ENCODE measurements at regions not wholly inside any gene's neighbourhood (a gene's known extent, or its start where the extent isn't known, plus 50 kb on each side); places are given as distances from the start of the nearest gene placed in this dataset.
"Not testable (repeated sequence)": the region's sequence is repeated elsewhere in the genome, so short reads cannot be mapped to it uniquely, and the experiment has no call there.

GRCh38 chr1:233722212-233722979 is 108.5 kb downstream of the KCNK1 start:
- in situ Hi-C loops (cut with HindIII; ENCODE audit: low pct_ligation_motif_present, low pct_unique_long_range_greater_than_20kb, low sequenced_read_pairs), result no loop called here
- no peak for DNase-seq

DNA sequence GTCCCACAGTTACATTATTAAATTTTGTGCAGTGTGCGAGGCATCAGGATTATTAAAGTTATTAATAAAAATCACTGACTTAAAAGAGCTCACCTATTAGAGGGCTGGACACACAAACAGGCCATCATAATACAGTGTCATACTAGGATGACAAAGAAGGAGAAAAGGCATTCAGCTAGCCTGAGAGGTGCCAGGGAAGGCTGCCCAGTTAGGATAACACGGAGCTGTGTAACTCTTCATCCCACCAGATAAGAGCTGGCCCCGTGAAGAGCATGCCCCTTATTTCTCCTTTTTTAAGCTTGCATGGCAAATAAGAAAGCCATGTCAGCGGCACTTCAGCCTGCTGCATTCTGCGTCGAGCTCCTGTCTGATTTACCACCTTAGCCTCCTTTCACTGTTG is 109.5 kb downstream of the KCNK1 start:
- in situ Hi-C loops (cut with HindIII; ENCODE audit: low pct_ligation_motif_present, low pct_unique_long_range_greater_than_20kb, low sequenced_read_pairs), result no loop called here
- no peak for DNase-seq

- in situ Hi-C loops (cut with HindIII; ENCODE audit: low pct_ligation_motif_present, low pct_unique_long_range_greater_than_20kb, low sequenced_read_pairs); DNase-seq: not testable (repeated sequence)
Measured at GRCh38 chr1:233724131-233724631, 110.3 kb downstream of the KCNK1 start.

DNA sequence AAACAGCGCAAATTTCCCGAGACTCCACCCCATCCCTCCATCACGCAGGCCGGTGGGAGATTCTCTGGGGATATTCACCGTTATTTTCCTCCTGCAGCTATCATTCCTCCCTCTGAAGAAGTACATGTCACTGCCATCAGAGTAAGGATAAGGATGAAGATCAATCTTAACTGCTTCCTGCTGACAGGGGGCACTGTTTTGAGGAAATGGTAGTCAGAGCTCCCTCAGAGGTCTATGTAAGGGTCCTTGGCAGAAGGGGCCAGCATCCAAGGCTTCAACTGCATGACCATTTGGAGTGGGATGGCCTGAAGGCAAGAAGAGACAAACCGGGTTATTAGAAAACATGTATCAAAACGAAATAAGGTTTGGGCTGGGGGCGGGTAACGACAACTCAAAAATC is 111.5 kb downstream of the KCNK1 start:
- in situ Hi-C loops (cut with HindIII; ENCODE audit: low pct_ligation_motif_present, low pct_unique_long_range_greater_than_20kb, low sequenced_read_pairs), result no loop called here
- no peak for DNase-seq

GRCh38 chr1:233728721-233729120 is 114.8 kb downstream of the KCNK1 start:
- no peak for DNase-seq
- in situ Hi-C loops (cut with HindIII; ENCODE audit: low pct_ligation_motif_present, low pct_unique_long_range_greater_than_20kb, low sequenced_read_pairs), result no loop called here

- in situ Hi-C loops (cut with HindIII; ENCODE audit: low pct_ligation_motif_present, low pct_unique_long_range_greater_than_20kb, low sequenced_read_pairs), result no loop called here
Measured at GRCh38 chr1:233730380-233730779, 116.5 kb downstream of the KCNK1 start.

GRCh38 chr1:233730809-233731208 is 116.9 kb downstream of the KCNK1 start:
- in situ Hi-C loops (cut with HindIII; ENCODE audit: low pct_ligation_motif_present, low pct_unique_long_range_greater_than_20kb, low sequenced_read_pairs), result no loop called here
- peak; percentile 7 for DNase-seq

More at GRCh38 chr1:233730380-233730779, 116.5 kb downstream of the KCNK1 start:
- DNase-seq, result no peak

GRCh38 chr1:233732206-233732605 is 118.3 kb downstream of the KCNK1 start:
- DNase-seq, result no peak
- in situ Hi-C loops (cut with HindIII; ENCODE audit: low pct_ligation_motif_present, low pct_unique_long_range_greater_than_20kb, low sequenced_read_pairs), result no loop called here

GRCh38 chr1:233734456-233734855 is 120.5 kb downstream of the KCNK1 start:
- in situ Hi-C loops (cut with HindIII; ENCODE audit: low pct_ligation_motif_present, low pct_unique_long_range_greater_than_20kb, low sequenced_read_pairs), result no loop called here
- no peak for DNase-seq

GRCh38 chr1:233735331-233735730 is 121.4 kb downstream of the KCNK1 start:
- DNase-seq, result no peak
- in situ Hi-C loops (cut with HindIII; ENCODE audit: low pct_ligation_motif_present, low pct_unique_long_range_greater_than_20kb, low sequenced_read_pairs), result no loop called here

DNA sequence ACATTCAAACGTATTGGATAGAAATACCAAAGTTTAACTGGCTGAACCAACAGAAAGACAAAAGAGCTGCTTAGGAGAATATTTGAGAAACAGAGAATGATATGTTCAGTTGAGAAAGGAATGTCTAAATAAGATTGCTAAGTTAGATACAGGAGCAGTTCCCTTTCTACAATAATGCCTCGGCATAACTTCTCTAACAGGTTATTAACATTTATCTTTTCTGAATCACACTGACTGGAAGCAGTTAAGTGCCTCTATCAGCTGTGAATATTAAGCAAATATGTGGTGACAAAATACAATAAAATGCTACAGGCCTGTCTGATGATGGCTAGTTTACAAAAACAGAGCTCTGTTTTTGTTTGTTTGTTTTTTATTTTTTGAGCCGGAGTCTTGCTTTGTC is 121.9 kb downstream of the KCNK1 start:
- no peak for DNase-seq
- in situ Hi-C loops (cut with HindIII; ENCODE audit: low pct_ligation_motif_present, low pct_unique_long_range_greater_than_20kb, low sequenced_read_pairs), result no loop called here

GRCh38 chr1:233737341-233737740 is 123.4 kb downstream of the KCNK1 start:
- in situ Hi-C loops (cut with HindIII; ENCODE audit: low pct_ligation_motif_present, low pct_unique_long_range_greater_than_20kb, low sequenced_read_pairs), result no loop called here
- DNase-seq, result no peak

GRCh38 chr1:233738396-233738795 is 124.5 kb downstream of the KCNK1 start:
- DNase-seq, result no peak
- in situ Hi-C loops (cut with HindIII; ENCODE audit: low pct_ligation_motif_present, low pct_unique_long_range_greater_than_20kb, low sequenced_read_pairs), result no loop called here

DNA sequence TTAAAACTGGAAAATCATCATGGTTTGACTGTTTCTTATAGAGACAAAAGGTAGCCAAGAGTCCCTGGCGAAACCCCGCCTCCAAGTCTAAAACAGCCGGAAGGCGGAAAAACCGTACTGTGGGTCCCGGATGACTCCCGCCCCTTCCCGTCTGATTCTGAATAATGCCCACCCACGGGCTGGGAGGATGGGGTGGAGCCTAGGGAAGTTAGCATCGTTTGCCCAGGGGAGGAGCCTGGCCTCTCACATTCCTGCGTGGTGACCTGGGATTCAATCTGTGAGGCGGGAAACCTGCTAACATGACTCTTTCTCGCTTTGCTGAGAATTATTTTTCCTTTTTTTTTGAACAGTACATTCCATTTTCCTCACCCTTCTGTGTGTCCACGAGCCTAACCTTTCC is 124.9 kb downstream of the KCNK1 start:
- no peak for DNase-seq
- in situ Hi-C loops (cut with HindIII; ENCODE audit: low pct_ligation_motif_present, low pct_unique_long_range_greater_than_20kb, low sequenced_read_pairs), result no loop called here

DNA sequence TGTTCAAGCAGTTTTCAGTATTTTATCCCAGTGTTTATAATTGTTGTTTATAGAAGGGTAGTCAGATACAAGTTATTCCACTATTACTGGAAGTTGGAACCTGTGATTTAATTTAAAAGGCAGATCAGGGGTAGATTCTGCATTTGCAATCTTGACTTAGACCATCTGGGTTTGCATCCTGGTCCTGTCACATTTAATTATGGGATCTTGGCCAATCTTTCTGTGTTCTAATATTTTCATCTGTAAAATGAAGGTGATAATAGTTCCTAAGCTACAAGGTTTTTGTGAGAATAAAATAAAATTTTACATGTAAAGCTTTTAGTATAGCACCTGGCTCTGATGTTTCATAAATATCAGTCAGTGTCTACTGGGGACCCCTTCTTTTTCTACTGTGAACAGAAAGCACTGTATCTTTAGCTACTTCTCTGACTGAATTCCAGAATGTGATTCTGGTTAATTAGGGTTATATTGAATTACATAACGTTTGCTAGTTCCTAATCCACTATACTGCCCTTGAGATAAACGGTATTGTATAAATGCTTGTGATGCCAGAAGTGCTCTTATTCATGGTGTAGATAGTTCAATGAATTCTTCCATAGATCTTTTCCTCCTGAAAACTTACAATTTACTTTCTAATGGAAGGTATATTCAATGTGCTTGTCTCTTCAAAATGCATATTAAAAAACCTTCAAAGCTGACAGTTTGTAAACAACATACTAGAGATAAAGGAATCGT is 131.0 kb downstream of the KCNK1 start:
- in situ Hi-C loops (cut with HindIII; ENCODE audit: low pct_ligation_motif_present, low pct_unique_long_range_greater_than_20kb, low sequenced_read_pairs), result no loop called here
- DNase-seq, result no peak

- DNase-seq, result no peak
- in situ Hi-C loops (cut with HindIII; ENCODE audit: low pct_ligation_motif_present, low pct_unique_long_range_greater_than_20kb, low sequenced_read_pairs), result no loop called here
Measured at GRCh38 chr1:233750139-233750538, 136.2 kb downstream of the KCNK1 start.

DNA sequence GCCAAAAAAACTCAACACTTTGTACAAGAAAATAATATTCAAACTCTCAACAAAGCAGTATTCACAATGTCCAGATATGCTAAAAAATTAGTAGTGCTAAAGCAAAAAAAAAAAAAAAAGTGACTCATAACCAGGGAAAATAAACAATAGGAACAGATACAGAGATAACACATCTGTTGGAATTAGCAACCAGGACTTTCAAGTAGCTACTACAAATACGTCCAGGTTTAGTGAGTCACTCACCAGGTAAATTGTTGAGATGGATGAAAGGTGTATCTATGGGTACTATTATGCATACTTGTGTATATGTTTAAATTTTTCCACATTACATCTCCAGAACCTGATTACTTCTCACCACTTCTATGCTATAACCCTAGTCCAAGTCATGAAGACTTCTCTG is 144.8 kb upstream of the SLC35F3 start:
- DNase-seq, result no peak
- in situ Hi-C loops (cut with HindIII; ENCODE audit: low pct_ligation_motif_present, low pct_unique_long_range_greater_than_20kb, low sequenced_read_pairs), result no loop called here

DNA sequence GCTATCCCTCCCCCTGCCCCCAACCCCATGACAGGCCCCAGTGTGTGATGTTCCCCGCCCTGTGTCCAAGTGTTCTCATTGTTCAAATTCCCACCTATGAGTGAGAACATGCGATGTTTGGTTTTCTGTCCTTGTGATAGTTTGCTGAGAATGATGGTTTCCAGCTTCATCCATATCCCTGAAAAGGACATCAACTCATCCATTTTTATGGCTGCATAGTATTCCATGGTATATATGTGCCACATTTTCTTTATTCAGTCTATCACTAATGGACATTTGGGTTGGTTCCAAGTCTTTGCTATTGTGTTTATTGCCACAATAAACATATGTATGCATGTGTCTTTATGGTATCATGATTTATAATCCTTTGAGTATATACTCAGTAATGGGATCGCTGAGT is 140.2 kb upstream of the SLC35F3 start:
- DNase-seq; in situ Hi-C loops (cut with HindIII; ENCODE audit: low pct_ligation_motif_present, low pct_unique_long_range_greater_than_20kb, low sequenced_read_pairs): not testable (repeated sequence)

GRCh38 chr1:233777566-233777965 is 126.9 kb upstream of the SLC35F3 start:
- in situ Hi-C loops (cut with HindIII; ENCODE audit: low pct_ligation_motif_present, low pct_unique_long_range_greater_than_20kb, low sequenced_read_pairs), result no loop called here
- DNase-seq, result no peak

- in situ Hi-C loops (cut with HindIII; ENCODE audit: low pct_ligation_motif_present, low pct_unique_long_range_greater_than_20kb, low sequenced_read_pairs), result no loop called here
- no peak for DNase-seq
Measured at GRCh38 chr1:233780049-233780448, 124.4 kb upstream of the SLC35F3 start.
